Gastrocnemius medialis (tissue), 4 donors: ENCODE measurements at regions not wholly inside any gene's neighbourhood (a gene's known extent, or its start where the extent isn't known, plus 50 kb on each side); places are given as distances from the start of the nearest gene placed in this dataset.
A peak's percentile ranks its signal among the peaks of the same experiment; 100 is the strongest.

Experiments used
- ATAC-seq, 2 donors: fragments of 150-250 bp; one replicate each; pipeline ENCODE4 v1.9.1; 2016
- DNase-seq, 2 donors: peaks; one replicate each; pipeline ENCODE4 v3.0.0-alpha.2; 2019
- H3K27ac ChIP-seq, 4 donors: fragments of 200-600 bp; sonication (generic); 1 replicate in 1 of 4; 2 replicates in 3 of 4; pipeline ENCODE4 v1.5.1; 2016 to 2018; ENCODE audit warnings: mild to moderate bottlenecking in 2 of 4, moderate library complexity in 1 of 4
- H3K27me3 ChIP-seq, 3 donors: fragments of 200-600 bp; sonication (generic) in 2 of 3; 1 replicate in 1 of 3; 2 replicates in 2 of 3; pipeline versions ENCODE4 v1.5.1 to v1.6.0; 2016 to 2019; ENCODE audit warnings: mild to moderate bottlenecking in 1 of 3, moderate library complexity in 1 of 3
- H3K36me3 ChIP-seq, 2 donors: fragments of 200-600 bp; sonication (generic) in 1 of 2; one replicate each; pipeline ENCODE4 v1.5.1; 2017 to 2018
- H3K4me1 ChIP-seq, 2 donors: fragments of 200-600 bp; sonication (generic) in 1 of 2; one replicate each; pipeline ENCODE4 v1.5.1; 2016 to 2017; ENCODE audit warnings: mild to moderate bottlenecking in 2 of 2
- H3K4me3 ChIP-seq, 4 donors: fragments of 200-600 bp; sonication (generic) in 3 of 4; 1 replicate in 1 of 4; 2 replicates in 3 of 4; pipeline ENCODE4 v1.5.1; 2016 to 2019; ENCODE audit warnings: mild to moderate bottlenecking in 2 of 4
- H3K9me3 ChIP-seq, 3 donors: fragments of 200-600 bp; sonication (generic) in 2 of 3; 1 replicate in 1 of 3; 2 replicates in 2 of 3; pipeline ENCODE4 v1.5.1; 2016 to 2019
- CTCF ChIP-seq, 5 experiments: fragments of 450-650 bp in 3 of 5; fragments of 200-600 bp in 2 of 5; sonication (generic) in 2 of 5; IDR thresholded peaks in 4 of 5; conservative IDR thresholded peaks in 1 of 5; 1 replicate in 4 of 5; 2 replicates in 1 of 5; pipeline ENCODE4 v1.5.1; 2016 to 2019; ENCODE audit warnings: antibody characterized with exemption in 5 of 5, mild to moderate bottlenecking in 3 of 5, moderate library complexity in 3 of 5
- POLR2A ChIP-seq, 2 donors: fragments of 450-650 bp; IDR thresholded peaks; one replicate each; pipeline ENCODE4 v1.6.1; 2017; ENCODE audit warnings: antibody characterized with exemption in 2 of 2, mild to moderate bottlenecking in 2 of 2, moderate library complexity in 2 of 2
- in situ Hi-C, 4 donors: fragments of 200-750 bp; cut with MboI; loops; one replicate each; pipeline versions ENCODE4 v1.15.0 to v1.8.0; 2017; ENCODE audit warnings: low sequenced_read_pairs in 4 of 4
- intact Hi-C: fragments of 100-400 bp; cut with DNase I; formaldehyde crosslinking; loops from one replicate; pipeline ENCODE4 v1.15.1; 2023; ENCODE audit warnings: low total_unique reads

GRCh38 chr2:175371378-175371777, 189.9 kb upstream of the ATP5MC3 start:
- no peak overlapping the region for H3K27ac ChIP-seq
- no peak for ATAC-seq
- intact Hi-C loops (no loop called here), in situ Hi-C loops (loop anchor here in 2 of 4 donors (25.0 kb wide), 1 partner anchor 716 kb away; the partner anchor contains the start of genes EVX2 (in 2 of the 2), HOXD12 (in 2 of the 2) and HOXD13 (in 2 of the 2))
- H3K36me3 ChIP-seq = no peaks in the 10 kb centered on the region
- peaks cover 0 to 8% (median 7%) of the 10 kb centered on the region in 3 donors for H3K27me3 ChIP-seq
- no peak for DNase-seq
- H3K9me3 ChIP-seq = no peaks in the 10 kb centered on the region
- H3K4me3 ChIP-seq = no peak overlapping the region
- TF ChIP-seq CTCF (IDR thresholded peaks at IDR 0.05 in 4 of 5, conservative IDR thresholded peaks at IDR 0.05 in 1 of 5) (no peak), POLR2A (IDR thresholded peaks at IDR 0.05) (no peak)
- no peaks in the 10 kb centered on the region for H3K4me1 ChIP-seq

DNA sequence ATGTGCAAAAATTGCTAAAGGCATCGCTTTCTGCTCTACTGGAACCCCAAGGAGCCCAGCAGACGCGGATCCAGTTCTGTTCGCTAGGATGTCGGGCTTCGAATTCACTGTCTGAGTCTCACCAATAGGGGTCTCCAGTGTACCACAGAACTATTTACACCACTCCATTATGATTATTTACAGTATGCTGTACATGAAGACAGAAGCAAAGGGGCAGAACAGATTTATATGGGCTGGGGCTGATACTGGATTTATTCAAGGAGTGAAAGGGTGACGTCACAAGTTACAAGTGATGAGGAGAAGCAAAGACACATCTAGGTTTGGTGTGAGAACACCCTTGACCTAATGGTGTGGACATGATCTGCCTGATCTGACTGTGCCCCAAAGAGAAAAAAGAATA, 185.3 kb upstream of the ATP5MC3 start:
- ATAC-seq (no peak), DNase-seq (no peak)
- H3K4me1 ChIP-seq = no peaks in the 10 kb centered on the region
- no peak overlapping the region for H3K27ac ChIP-seq
- intact Hi-C loops = loop anchor here (5.0 kb wide), 1 partner anchor 730 kb away; the partner anchor contains the start of gene HOXD12
- no peaks in the 10 kb centered on the region for H3K36me3 ChIP-seq
- no peak overlapping the region for H3K4me3 ChIP-seq
- H3K9me3 ChIP-seq = no peaks in the 10 kb centered on the region
- TF ChIP-seq POLR2A (IDR thresholded peaks at IDR 0.05) (no peak), CTCF (IDR thresholded peaks at IDR 0.05 in 4 of 5, conservative IDR thresholded peaks at IDR 0.05 in 1 of 5) (peak in 4 of 5 experiments; percentile 20 to 62 (median 49))
- in situ Hi-C loops = loop anchor here in 3 of 4 donors (5.0 to 25.0 kb wide), 2 partner anchors 720 to 730 kb away; partner anchors contain the start of genes HOXD12 (in 3 of the 3), EVX2 (in 2 of the 3) and HOXD13 (in 2 of the 3)
- peaks cover 0 to 8% (median 8%) of the 10 kb centered on the region in 3 donors for H3K27me3 ChIP-seq

- ATAC-seq (no peak), DNase-seq (no peak)
- Histone ChIP-seq H3K4me3 (no peak overlapping the region), H3K4me1 (no peaks in the 10 kb centered on the region), H3K27ac (no peak overlapping the region), H3K36me3 (no peaks in the 10 kb centered on the region), H3K27me3 (peaks cover 0 to 11% (median 8%) of the 10 kb centered on the region in 3 donors), H3K9me3 (no peaks in the 10 kb centered on the region)
- in situ Hi-C loops (loop anchor here in 2 of 4 donors (25.0 kb wide), 1 partner anchor 724 kb away; the partner anchor contains the start of genes EVX2 (in 2 of the 2), HOXD12 (in 2 of the 2) and HOXD13 (in 2 of the 2)), intact Hi-C loops (no loop called here)
- TF ChIP-seq POLR2A (IDR thresholded peaks at IDR 0.05) (no peak), CTCF (IDR thresholded peaks at IDR 0.05 in 4 of 5, conservative IDR thresholded peaks at IDR 0.05 in 1 of 5) (no peak)
Observed at GRCh38 chr2:175363699-175364098, 182.2 kb upstream of the ATP5MC3 start.

- in situ Hi-C loops (loop anchor here in 2 of 4 donors (25.0 kb wide), 1 partner anchor 725 kb away; the partner anchor contains the start of genes EVX2 (in 2 of the 2), HOXD12 (in 2 of the 2) and HOXD13 (in 2 of the 2)), intact Hi-C loops (no loop called here)
- Histone ChIP-seq H3K27ac (no peak overlapping the region), H3K9me3 (no peaks in the 10 kb centered on the region), H3K36me3 (no peaks in the 10 kb centered on the region), H3K4me1 (no peaks in the 10 kb centered on the region), H3K4me3 (no peak overlapping the region), H3K27me3 (peaks cover 0 to 8% (median 3%) of the 10 kb centered on the region in 3 donors)
- TF ChIP-seq CTCF (IDR thresholded peaks at IDR 0.05 in 4 of 5, conservative IDR thresholded peaks at IDR 0.05 in 1 of 5) = no peak
- TF ChIP-seq POLR2A (IDR thresholded peaks at IDR 0.05) = no peak
- DNase-seq = no peak
- no peak for ATAC-seq
Observed at GRCh38 chr2:175362331-175362730, 180.8 kb upstream of the ATP5MC3 start.
